ENCODE measurements at regions not wholly inside any gene's neighbourhood (a gene's known extent, or its start where the extent isn't known, plus 50 kb on each side); places are given as distances from the start of the nearest gene placed in this dataset.

DNA sequence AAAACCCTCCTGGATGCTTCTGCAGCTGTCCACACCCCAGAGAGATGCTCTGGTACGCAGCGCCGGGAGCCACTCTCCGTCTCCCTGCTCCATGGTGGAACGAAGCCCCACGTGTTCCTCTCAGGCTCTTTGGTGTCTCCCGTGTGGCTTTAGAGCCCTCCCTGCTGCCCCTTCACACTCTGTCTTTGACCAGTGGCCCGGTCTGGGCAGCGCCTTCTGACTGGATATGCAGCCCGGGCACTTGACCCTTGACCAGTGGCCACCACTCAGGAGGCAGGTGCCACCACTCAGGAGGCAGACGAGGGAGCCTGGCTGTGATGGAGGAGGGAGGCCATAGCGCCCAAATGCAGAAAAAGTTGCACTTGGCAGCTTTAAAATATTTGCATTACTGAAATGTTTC lies 214.5 kb upstream of the SALL3 start:
- TF ChIP-seq POLR2A (IDR thresholded peaks at IDR 0.05), result no peak
- TF ChIP-seq, protein P1, sequence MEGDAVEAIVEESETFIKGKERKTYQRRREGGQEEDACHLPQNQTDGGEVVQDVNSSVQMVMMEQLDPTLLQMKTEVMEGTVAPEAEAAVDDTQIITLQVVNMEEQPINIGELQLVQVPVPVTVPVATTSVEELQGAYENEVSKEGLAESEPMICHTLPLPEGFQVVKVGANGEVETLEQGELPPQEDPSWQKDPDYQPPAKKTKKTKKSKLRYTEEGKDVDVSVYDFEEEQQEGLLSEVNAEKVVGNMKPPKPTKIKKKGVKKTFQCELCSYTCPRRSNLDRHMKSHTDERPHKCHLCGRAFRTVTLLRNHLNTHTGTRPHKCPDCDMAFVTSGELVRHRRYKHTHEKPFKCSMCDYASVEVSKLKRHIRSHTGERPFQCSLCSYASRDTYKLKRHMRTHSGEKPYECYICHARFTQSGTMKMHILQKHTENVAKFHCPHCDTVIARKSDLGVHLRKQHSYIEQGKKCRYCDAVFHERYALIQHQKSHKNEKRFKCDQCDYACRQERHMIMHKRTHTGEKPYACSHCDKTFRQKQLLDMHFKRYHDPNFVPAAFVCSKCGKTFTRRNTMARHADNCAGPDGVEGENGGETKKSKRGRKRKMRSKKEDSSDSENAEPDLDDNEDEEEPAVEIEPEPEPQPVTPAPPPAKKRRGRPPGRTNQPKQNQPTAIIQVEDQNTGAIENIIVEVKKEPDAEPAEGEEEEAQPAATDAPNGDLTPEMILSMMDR (IDR thresholded peaks at IDR 0.05), result no peak

Data from heart left ventricle (tissue), 13 donors.